HG03135 (cell line): ENCODE measurements at regions not wholly inside any gene's neighbourhood (a gene's known extent, or its start where the extent isn't known, plus 50 kb on each side); places are given as distances from the start of the nearest gene placed in this dataset.

Experiments used
- ATAC-seq: cut with Tn5 transposase; IDR thresholded peaks from one replicate; pipeline ENCODE4 v1.9.1; 2021; ENCODE audit warnings: mild to moderate bottlenecking, moderate library complexity; ENCODE audit not compliant: unreplicated experiment

DNA sequence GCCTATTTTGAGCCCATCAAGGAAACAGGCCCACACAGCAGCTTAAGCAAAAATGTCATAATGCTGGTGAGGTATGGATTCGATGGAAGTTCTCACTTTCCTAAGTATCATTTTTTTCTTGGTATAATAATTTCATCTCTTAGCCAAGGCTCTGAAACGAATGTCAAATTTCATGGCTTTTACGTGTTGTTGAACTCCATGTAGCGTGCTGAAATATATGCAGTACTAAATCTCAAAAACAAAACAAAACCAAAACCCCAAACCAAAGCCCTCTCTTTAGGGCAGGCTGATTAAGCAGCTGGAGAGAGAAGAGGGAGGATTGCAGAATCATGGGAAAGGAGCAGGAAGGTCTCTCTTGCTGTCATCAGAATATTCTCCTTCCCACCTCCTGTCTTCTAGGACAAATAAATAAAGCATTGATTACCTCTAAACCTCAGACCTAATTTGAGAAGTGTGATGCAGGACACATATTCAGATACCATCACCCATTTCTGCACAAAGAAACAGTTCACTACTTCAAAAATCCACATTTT lies 58.3 kb downstream of the TMEM174 start:
- ATAC-seq: no peak

DNA sequence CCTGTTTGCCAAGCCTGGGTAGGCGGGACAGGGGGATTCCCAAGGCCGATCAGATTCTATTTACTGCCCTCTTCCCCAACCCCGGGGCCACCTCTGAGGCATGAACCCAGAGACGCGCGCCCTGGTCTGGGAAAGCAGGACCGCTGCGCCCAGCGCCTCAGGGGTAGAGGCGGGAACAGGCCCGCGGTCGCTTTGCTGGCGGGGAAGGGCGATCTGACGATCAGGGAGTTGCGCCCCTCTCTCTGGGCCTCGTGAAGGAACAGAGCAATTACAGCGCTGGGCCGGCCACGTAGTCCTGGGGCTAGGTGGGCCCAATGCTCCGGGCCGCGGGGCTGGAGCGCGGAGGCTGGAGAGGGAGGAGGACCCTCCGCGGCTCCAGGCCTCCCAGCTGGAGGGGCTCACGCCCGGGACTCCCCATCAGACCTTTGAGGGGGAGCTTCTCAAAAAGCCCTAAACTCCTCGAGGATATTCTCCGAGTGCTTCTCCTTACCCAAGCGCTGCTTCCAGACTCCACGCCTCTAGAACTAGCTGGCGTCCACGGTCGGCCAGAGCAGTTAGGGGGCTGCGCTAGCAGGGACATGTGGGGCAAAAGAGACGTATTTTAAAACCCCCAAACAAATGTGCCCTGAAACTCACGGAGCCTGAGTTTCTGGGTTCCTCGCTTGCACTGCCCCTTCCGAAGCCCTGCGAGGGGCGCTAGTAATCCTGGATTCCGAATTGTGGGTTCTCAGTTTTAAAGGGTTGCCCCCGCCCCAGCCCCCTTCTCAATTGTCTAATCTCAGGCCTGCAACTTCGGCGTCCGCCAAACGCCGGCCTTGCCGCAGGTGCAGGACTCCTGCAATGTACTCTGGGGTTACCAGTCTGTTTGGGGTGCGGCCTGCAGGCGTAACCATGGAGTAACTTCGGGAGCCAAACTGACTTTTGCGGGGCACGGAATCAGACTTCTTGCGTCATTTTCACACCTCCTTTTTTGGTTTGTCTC lies 57.6 kb downstream of the TMEM174 start:
- ATAC-seq: no peak

DNA sequence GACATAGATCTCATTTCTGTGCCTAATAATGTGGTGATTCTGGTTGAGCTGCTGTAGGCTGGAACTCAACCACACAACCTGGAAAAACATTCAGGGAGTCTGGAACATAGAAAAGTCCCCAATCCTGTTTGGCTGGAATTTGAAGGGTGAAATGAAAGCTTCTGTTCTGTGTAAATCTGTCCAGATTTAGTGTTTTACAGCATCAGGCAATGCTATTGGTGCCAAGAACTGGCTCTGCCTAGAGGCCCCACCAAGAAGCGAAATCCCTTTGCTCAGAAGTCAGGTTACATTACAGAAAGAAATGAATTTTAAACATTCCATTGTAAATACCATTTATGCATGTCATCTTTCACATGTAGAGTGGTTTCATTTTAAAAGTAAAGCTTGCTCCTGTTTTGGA lies 56.3 kb downstream of the TMEM174 start:
- ATAC-seq: no peak

DNA sequence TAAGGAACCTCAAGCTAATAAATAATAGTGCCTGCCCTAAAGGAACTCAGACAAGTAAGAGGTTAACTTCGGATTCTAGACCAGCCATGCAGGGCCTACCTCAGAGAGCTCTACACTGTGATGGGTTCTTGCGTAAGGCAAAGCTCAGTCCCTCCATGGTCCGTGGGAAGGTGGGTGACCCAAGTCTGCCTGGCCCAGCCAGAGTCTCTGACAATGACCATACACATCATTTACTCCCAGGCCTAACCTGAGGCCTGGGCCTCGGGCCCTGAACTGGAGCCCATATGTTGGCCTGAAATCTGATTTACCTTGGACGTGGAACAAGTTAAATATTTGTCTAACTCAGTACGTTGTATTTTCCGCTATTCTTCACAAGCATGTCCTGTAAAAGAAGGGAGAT lies 55.1 kb downstream of the TMEM174 start:
- ATAC-seq: no peak
